ENCODE measurements at regions not wholly inside any gene's neighbourhood (a gene's known extent, or its start where the extent isn't known, plus 50 kb on each side); places are given as distances from the start of the nearest gene placed in this dataset.

DNA sequence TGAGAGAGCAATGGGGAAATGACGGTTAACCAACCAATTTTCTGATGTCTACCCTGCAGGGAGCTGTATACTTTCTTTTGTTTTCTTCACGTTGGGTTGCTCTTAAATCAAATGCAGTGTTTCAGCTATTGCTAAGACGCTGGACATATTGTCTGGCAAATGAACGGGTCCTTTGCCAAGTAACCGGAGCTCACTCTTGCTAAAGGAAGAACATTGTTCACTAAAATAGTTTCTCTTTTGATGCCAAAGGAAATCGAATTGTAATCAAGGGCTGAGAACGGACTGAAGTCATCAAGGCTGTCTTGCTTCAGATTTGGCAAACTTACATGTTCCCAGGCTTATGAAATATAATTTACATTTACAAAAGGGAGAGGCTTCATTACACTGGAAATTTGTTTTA, 142.3 kb upstream of the ARGLU1 start:
- Histone ChIP-seq H3K9me2 (replicated peaks; ENCODE audit: insufficient read depth, low read length) (no peaks in the 10 kb centered on the region), H3K4me2 (ENCODE audit: low read depth, low read length, poor library complexity, severe bottlenecking) (no peak overlapping the region), H2AFZ (ENCODE audit: low read depth, low read length, severe bottlenecking) (no peak overlapping the region), H3K79me2 (ENCODE audit: insufficient read depth, low read length) (no peaks in the 10 kb centered on the region), H3K9ac (ENCODE audit: low read length) (no peak overlapping the region), H3F3A (ENCODE audit: insufficient read depth) (no peaks in the 10 kb centered on the region), H3K27me3 (ENCODE audit: low read length) (no peaks in the 10 kb centered on the region), H3K27ac (ENCODE audit: low read depth, low read length) (no peak overlapping the region), H4K20me1 (ENCODE audit: low read depth, low read length) (no peaks in the 10 kb centered on the region), H3K4me3 (ENCODE audit: insufficient read depth, low read length, poor library complexity, severe bottlenecking) (no peak overlapping the region), H3K36me3 (ENCODE audit: low read length) (no peaks in the 10 kb centered on the region), H3K9me3 (ENCODE audit: insufficient read depth, low read length) (no peaks in the 10 kb centered on the region)
- TF ChIP-seq, protein P1, sequence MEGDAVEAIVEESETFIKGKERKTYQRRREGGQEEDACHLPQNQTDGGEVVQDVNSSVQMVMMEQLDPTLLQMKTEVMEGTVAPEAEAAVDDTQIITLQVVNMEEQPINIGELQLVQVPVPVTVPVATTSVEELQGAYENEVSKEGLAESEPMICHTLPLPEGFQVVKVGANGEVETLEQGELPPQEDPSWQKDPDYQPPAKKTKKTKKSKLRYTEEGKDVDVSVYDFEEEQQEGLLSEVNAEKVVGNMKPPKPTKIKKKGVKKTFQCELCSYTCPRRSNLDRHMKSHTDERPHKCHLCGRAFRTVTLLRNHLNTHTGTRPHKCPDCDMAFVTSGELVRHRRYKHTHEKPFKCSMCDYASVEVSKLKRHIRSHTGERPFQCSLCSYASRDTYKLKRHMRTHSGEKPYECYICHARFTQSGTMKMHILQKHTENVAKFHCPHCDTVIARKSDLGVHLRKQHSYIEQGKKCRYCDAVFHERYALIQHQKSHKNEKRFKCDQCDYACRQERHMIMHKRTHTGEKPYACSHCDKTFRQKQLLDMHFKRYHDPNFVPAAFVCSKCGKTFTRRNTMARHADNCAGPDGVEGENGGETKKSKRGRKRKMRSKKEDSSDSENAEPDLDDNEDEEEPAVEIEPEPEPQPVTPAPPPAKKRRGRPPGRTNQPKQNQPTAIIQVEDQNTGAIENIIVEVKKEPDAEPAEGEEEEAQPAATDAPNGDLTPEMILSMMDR (IDR thresholded peaks at IDR 0.05; ENCODE audit: insufficient read depth, low read length, poor library complexity, severe bottlenecking) = no peak
- no peak for TF ChIP-seq EZH2phosphoT487 (conservative IDR thresholded peaks at IDR 0.05; ENCODE audit: low read length)

DNA sequence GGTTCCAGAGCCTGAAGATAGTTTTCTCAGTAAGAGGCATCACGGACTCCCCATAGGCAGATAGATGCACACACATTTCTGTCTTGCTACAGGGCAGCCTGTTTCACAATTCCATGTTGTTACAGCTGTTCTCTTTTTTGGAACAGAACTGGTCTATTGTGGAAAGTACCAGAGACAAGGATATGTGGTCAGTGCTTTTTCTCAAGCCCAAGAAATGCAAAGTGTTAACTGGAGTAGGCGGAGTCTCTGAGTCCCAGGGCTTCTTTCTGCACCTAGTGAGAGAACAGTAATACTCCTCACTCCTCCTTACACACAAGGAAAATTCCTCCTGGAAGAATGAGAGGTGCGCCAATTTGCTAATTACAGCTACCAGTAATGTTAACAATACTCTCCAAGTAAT, 141.6 kb upstream of the ARGLU1 start:
- Histone ChIP-seq H3K36me3 (ENCODE audit: low read length) (no peaks in the 10 kb centered on the region), H3K9me2 (replicated peaks; ENCODE audit: insufficient read depth, low read length) (no peaks in the 10 kb centered on the region), H2AFZ (ENCODE audit: low read depth, low read length, severe bottlenecking) (no peak overlapping the region), H3K79me2 (ENCODE audit: insufficient read depth, low read length) (no peaks in the 10 kb centered on the region), H3K9me3 (ENCODE audit: insufficient read depth, low read length) (no peaks in the 10 kb centered on the region), H3K27ac (ENCODE audit: low read depth, low read length) (no peak overlapping the region), H4K20me1 (ENCODE audit: low read depth, low read length) (no peaks in the 10 kb centered on the region), H3K4me2 (ENCODE audit: low read depth, low read length, poor library complexity, severe bottlenecking) (no peak overlapping the region), H3F3A (ENCODE audit: insufficient read depth) (no peaks in the 10 kb centered on the region), H3K4me3 (ENCODE audit: insufficient read depth, low read length, poor library complexity, severe bottlenecking) (no peak overlapping the region), H3K9ac (ENCODE audit: low read length) (no peak overlapping the region), H3K27me3 (ENCODE audit: low read length) (no peaks in the 10 kb centered on the region)
- no peak for TF ChIP-seq EZH2phosphoT487 (conservative IDR thresholded peaks at IDR 0.05; ENCODE audit: low read length)
- TF ChIP-seq, protein P1 (IDR thresholded peaks at IDR 0.05; ENCODE audit: insufficient read depth, low read length, poor library complexity, severe bottlenecking) = no peak

- H2AFZ ChIP-seq (ENCODE audit: low read depth, low read length, severe bottlenecking) = no peak overlapping the region
- no peak overlapping the region for H3K27ac ChIP-seq (ENCODE audit: low read depth, low read length)
- H3K4me2 ChIP-seq (ENCODE audit: low read depth, low read length, poor library complexity, severe bottlenecking) = no peak overlapping the region
These were observed 134.6 kb upstream of the ARGLU1 start for GRCh38 chr13:106702505-106702904.

More at GRCh38 chr13:106702505-106702904, 134.6 kb upstream of the ARGLU1 start:
- Histone ChIP-seq H3K27me3 (ENCODE audit: low read length) (no peaks in the 10 kb centered on the region), H3K9me2 (replicated peaks; ENCODE audit: insufficient read depth, low read length) (no peaks in the 10 kb centered on the region), H3K36me3 (ENCODE audit: low read length) (no peaks in the 10 kb centered on the region), H3F3A (ENCODE audit: insufficient read depth) (no peaks in the 10 kb centered on the region), H3K9ac (ENCODE audit: low read length) (no peak overlapping the region), H3K9me3 (ENCODE audit: insufficient read depth, low read length) (no peaks in the 10 kb centered on the region), H4K20me1 (ENCODE audit: low read depth, low read length) (no peaks in the 10 kb centered on the region), H3K79me2 (ENCODE audit: insufficient read depth, low read length) (no peaks in the 10 kb centered on the region), H3K4me3 (ENCODE audit: insufficient read depth, low read length, poor library complexity, severe bottlenecking) (no peak overlapping the region)
- no peak for TF ChIP-seq EZH2phosphoT487 (conservative IDR thresholded peaks at IDR 0.05; ENCODE audit: low read length)
- TF ChIP-seq, protein P1 (IDR thresholded peaks at IDR 0.05; ENCODE audit: insufficient read depth, low read length, poor library complexity, severe bottlenecking) = no peak

Data from SU-DHL-6 (cell line).